ENCODE measurements at regions not wholly inside any gene's neighbourhood (a gene's known extent, or its start where the extent isn't known, plus 50 kb on each side); places are given as distances from the start of the nearest gene placed in this dataset.

DNA sequence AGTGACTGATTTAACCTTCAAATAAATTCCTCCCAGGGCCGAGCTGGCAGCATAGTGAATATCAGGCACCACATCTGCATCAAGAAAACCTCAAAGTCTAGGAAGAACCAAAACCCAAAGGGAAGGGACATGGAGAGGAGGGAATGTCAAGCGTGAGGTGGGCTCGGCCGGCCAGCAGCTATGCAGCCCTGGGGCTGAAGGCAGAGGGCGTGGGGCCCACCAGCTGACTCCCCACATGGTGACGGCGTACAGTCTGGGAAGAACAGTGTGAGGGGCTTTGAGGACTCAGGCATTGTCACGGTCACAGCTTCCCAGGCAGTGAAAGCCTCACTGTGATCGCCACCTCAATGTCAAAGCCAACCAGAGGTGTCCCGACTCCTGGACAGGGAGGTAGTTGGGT, 412.5 kb downstream of the SHANK2 start:
- no peak for TF ChIP-seq REST (IDR thresholded peaks at IDR 0.05; ENCODE audit: low read depth)
- TF ChIP-seq RAD21 (IDR thresholded peaks at IDR 0.05; ENCODE audit: low read depth), result no peak
- TF ChIP-seq CEBPB (IDR thresholded peaks at IDR 0.05), result no peak
- no peak for TF ChIP-seq YY1 (IDR thresholded peaks at IDR 0.05; ENCODE audit: low read depth)
- TF ChIP-seq TAF1 (IDR thresholded peaks at IDR 0.05; ENCODE audit: low read depth), result no peak
- TF ChIP-seq, protein P1, sequence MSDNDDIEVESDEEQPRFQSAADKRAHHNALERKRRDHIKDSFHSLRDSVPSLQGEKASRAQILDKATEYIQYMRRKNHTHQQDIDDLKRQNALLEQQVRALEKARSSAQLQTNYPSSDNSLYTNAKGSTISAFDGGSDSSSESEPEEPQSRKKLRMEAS (IDR thresholded peaks at IDR 0.05), result no peak
- TF ChIP-seq TEAD4 (IDR thresholded peaks at IDR 0.05), result no peak
- TF ChIP-seq EP300 (IDR thresholded peaks at IDR 0.05; ENCODE audit: borderline replicate concordance), result no peak
